Vagina (tissue), 2 donors: ENCODE measurements at regions not wholly inside any gene's neighbourhood (a gene's known extent, or its start where the extent isn't known, plus 50 kb on each side); places are given as distances from the start of the nearest gene placed in this dataset.

Source experiments
- DNase-seq, 2 donors: peaks; one replicate each; pipeline ENCODE4 v3.0.0-alpha.2; 2017; ENCODE audit errors: extremely low spot score in 2 of 2
- H3K27ac ChIP-seq: fragments of 200-600 bp; sonication (generic); one replicate; pipeline ENCODE4 v1.5.1; 2019
- H3K27me3 ChIP-seq: fragments of 200-600 bp; sonication (generic); one replicate; pipeline ENCODE4 v1.5.1; 2019
- H3K36me3 ChIP-seq, 2 donors: fragments of 200-600 bp; sonication (generic); one replicate each; pipeline ENCODE4 v1.5.1; 2017 to 2019
- H3K4me1 ChIP-seq: fragments of 200-600 bp; sonication (generic); one replicate; pipeline ENCODE4 v1.5.1; 2019
- H3K4me3 ChIP-seq, 2 donors: fragments of 200-600 bp; sonication (generic); 1 replicate in 1 of 2; 2 replicates in 1 of 2; pipeline ENCODE4 v1.5.1; 2016 to 2019
- H3K9me3 ChIP-seq: fragments of 200-600 bp; sonication (generic); one replicate; pipeline ENCODE4 v1.5.1; 2019
- CTCF ChIP-seq, 3 experiments: fragments of 450-650 bp in 2 of 3; fragments of 200-600 bp in 1 of 3; sonication (generic) in 1 of 3; IDR thresholded peaks; one replicate each; pipeline ENCODE4 v1.5.1; 2017 to 2019; ENCODE audit warnings: antibody characterized with exemption in 3 of 3, mild to moderate bottlenecking in 2 of 3, moderate library complexity in 2 of 3
- POLR2A ChIP-seq, 2 donors: fragments of 450-650 bp; IDR thresholded peaks; one replicate each; pipeline ENCODE4 v1.6.1; 2017; ENCODE audit warnings: antibody characterized with exemption in 2 of 2, mild to moderate bottlenecking in 2 of 2, moderate library complexity in 2 of 2
- POLR2AphosphoS5 ChIP-seq, 2 donors: sonication (generic); formaldehyde crosslinking; IDR thresholded peaks; one replicate each; pipeline ENCODE4 v1.9.0; 2017; ENCODE audit warnings: antibody characterized with exemption in 2 of 2, mild to moderate bottlenecking in 2 of 2, low read depth in 1 of 2; ENCODE audit not compliant: insufficient read depth in 1 of 2
- intact Hi-C: fragments of 100-400 bp; cut with DNase I; formaldehyde crosslinking; loops from one replicate; pipeline ENCODE4 v1.15.1; 2023

- intact Hi-C loops, result loop anchor here (1.0 kb wide), 1 partner anchor 119 kb away; no protein-coding TSS in a partner anchor
- no peaks in the 10 kb centered on the region for H3K27me3 ChIP-seq
- peaks cover 45% of the 10 kb centered on the region for H3K4me1 ChIP-seq
- no peak for DNase-seq
- H3K27ac ChIP-seq, result peak overlapping the region; percentile 69
- no peaks in the 10 kb centered on the region for H3K36me3 ChIP-seq
- TF ChIP-seq CTCF (IDR thresholded peaks at IDR 0.05) (no peak), POLR2AphosphoS5 (IDR thresholded peaks at IDR 0.05; ENCODE audit: insufficient read depth in 1 of 2, low read depth in 1 of 2) (no peak), POLR2A (IDR thresholded peaks at IDR 0.05) (no peak)
- no peaks in the 10 kb centered on the region for H3K9me3 ChIP-seq
- no peak overlapping the region for H3K4me3 ChIP-seq
Observed at GRCh38 chr3:177824841-177825240, 627.6 kb upstream of the TBL1XR1 start.

- TF ChIP-seq POLR2AphosphoS5 (IDR thresholded peaks at IDR 0.05; ENCODE audit: insufficient read depth in 1 of 2, low read depth in 1 of 2), result no peak
- no peaks in the 10 kb centered on the region for H3K9me3 ChIP-seq
- no peak for DNase-seq
- H3K4me3 ChIP-seq, result no peak overlapping the region
- intact Hi-C loops, result no loop called here
- H3K27me3 ChIP-seq, result no peaks in the 10 kb centered on the region
- peaks cover 40% of the 10 kb centered on the region for H3K4me1 ChIP-seq
- peak overlapping the region; percentile 25 for H3K27ac ChIP-seq
- no peaks in the 10 kb centered on the region for H3K36me3 ChIP-seq
Observed at GRCh38 chr3:177826253-177826652, 629.0 kb upstream of the TBL1XR1 start.

DNA sequence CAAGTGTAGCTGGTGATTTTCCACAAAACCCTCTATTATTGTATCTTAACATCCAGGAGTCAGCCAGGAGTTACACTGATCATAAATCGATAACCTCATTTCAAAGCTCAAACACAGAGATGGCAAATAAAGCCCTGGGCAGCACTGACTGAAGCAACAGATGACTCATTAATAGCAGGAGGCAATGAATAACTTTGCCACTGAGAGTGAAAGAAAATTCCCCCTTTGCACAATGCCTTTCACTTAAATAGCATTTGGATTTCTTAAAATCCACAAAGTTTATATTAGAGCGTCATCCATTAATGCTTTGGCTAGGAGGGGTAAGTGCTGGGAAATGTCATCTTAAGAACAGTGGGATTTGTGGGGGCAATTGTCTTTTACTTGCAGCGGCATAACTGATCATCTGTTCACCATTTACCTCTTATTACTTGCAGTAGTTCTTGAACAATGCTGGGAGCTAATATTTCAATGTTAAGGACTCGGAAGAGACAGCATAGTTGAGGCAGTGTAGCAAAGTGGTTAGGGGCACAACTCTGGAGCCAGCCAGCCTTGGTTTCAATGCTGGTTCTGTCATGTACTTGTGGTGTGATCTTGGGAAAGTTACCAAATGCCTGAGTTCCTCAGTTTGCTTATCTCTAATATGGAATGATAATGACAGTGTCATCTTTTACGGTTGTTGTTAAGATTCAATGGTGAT, 630.4 kb upstream of the TBL1XR1 start:
- intact Hi-C loops, result no loop called here
- TF ChIP-seq POLR2AphosphoS5 (IDR thresholded peaks at IDR 0.05; ENCODE audit: insufficient read depth in 1 of 2, low read depth in 1 of 2) (peak; percentile 25 to 59), POLR2A (IDR thresholded peaks at IDR 0.05) (no peak)
- H3K27ac ChIP-seq, result peak overlapping the region; percentile 15
- no peaks in the 10 kb centered on the region for H3K27me3 ChIP-seq
- H3K4me3 ChIP-seq, result no peak overlapping the region
- peaks cover 38% of the 10 kb centered on the region for H3K4me1 ChIP-seq
- H3K9me3 ChIP-seq, result no peaks in the 10 kb centered on the region
- H3K36me3 ChIP-seq, result no peaks in the 10 kb centered on the region
- no peak for DNase-seq

DNA sequence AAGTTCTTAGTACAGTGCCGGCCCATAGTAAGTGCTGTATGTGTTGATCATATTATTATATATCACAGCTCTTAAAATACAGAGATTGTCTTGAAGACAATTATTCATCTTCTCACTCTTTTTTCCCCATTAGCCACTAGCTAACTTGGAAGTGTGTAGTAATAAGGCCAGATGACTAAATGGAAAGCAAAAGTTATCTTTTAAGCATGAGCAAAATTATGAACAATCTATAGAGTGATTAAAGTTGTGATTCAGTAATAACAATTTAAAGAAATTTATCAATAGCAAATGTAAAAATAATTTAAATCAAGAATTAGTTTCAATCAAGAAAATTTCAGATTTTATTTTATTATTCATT, 630.9 kb upstream of the TBL1XR1 start:
- intact Hi-C loops, result no loop called here
- no peaks in the 10 kb centered on the region for H3K9me3 ChIP-seq
- no peak for DNase-seq
- no peaks in the 10 kb centered on the region for H3K27me3 ChIP-seq
- no peak overlapping the region for H3K4me3 ChIP-seq
- TF ChIP-seq POLR2AphosphoS5 (IDR thresholded peaks at IDR 0.05; ENCODE audit: insufficient read depth in 1 of 2, low read depth in 1 of 2) (no peak), POLR2A (IDR thresholded peaks at IDR 0.05) (no peak)
- H3K4me1 ChIP-seq, result peaks cover 38% of the 10 kb centered on the region
- H3K36me3 ChIP-seq, result no peaks in the 10 kb centered on the region
- H3K27ac ChIP-seq, result peak overlapping the region; percentile 15

DNA sequence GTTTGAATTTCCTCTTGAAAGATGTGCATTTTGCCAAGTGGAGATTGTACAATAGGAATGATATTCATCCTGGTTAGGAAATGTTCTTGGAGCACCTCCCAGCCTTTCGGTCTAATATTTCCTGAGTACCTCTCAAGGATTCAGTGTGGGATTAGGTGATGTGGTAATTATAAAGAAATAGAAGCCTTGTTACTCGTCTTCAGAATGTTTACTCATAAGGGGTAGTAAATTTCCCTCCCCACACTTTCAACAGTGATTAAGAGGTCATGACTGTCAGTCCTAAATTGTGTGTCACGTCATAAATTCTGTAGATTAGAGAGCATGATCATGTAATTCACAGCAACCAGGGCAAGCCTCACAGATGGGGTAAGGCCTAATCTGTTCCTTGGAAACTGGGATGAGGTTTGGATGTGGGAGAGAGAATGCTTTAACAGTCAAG, 633.1 kb upstream of the TBL1XR1 start:
- Histone ChIP-seq H3K9me3 (no peaks in the 10 kb centered on the region), H3K27ac (peak overlapping the region; percentile 53), H3K4me3 (no peak overlapping the region), H3K36me3 (no peaks in the 10 kb centered on the region), H3K27me3 (no peaks in the 10 kb centered on the region), H3K4me1 (peaks cover 23% of the 10 kb centered on the region)
- no peak for DNase-seq
- intact Hi-C loops, result no loop called here
- no peak for TF ChIP-seq CTCF (IDR thresholded peaks at IDR 0.05)
- TF ChIP-seq POLR2AphosphoS5 (IDR thresholded peaks at IDR 0.05; ENCODE audit: insufficient read depth in 1 of 2, low read depth in 1 of 2), result peak in 1 of 2 donors; percentile 86

GRCh38 chr3:177831361-177831760, 634.1 kb upstream of the TBL1XR1 start:
- Histone ChIP-seq H3K27ac (peak overlapping the region; percentile 53), H3K4me1 (peaks cover 28% of the 10 kb centered on the region), H3K9me3 (no peaks in the 10 kb centered on the region), H3K4me3 (no peak overlapping the region), H3K36me3 (no peaks in the 10 kb centered on the region), H3K27me3 (no peaks in the 10 kb centered on the region)
- intact Hi-C loops, result no loop called here
- no peak for DNase-seq
- TF ChIP-seq POLR2AphosphoS5 (IDR thresholded peaks at IDR 0.05; ENCODE audit: insufficient read depth in 1 of 2, low read depth in 1 of 2) (no peak), POLR2A (IDR thresholded peaks at IDR 0.05) (no peak), CTCF (IDR thresholded peaks at IDR 0.05) (no peak)
